ENCODE measurements at regions not wholly inside any gene's neighbourhood (a gene's known extent, or its start where the extent isn't known, plus 50 kb on each side); places are given as distances from the start of the nearest gene placed in this dataset.

- H3K36me3 Mint-ChIP-seq: no peaks in the 10 kb centered on the region
- Histone ChIP-seq H3K36me3 (no peaks in the 10 kb centered on the region), H3K9ac (no peak overlapping the region), H3K27ac (no peak overlapping the region), H3K27me3 (no peaks in the 10 kb centered on the region), H3K4me2 (no peak overlapping the region), H3K4me3 (no peak overlapping the region), H3F3A (ENCODE audit: low read depth) (no peaks in the 10 kb centered on the region), H2AFZ (replicated peaks) (no peak overlapping the region), H3K9me3 (ENCODE audit: low read depth) (no peaks in the 10 kb centered on the region), H3K79me2 (ENCODE audit: low read depth) (no peaks in the 10 kb centered on the region), H4K20me1 (ENCODE audit: low read depth) (no peaks in the 10 kb centered on the region), H3K4me1 (no peaks in the 10 kb centered on the region)
- no peaks in the 10 kb centered on the region for H3K9me3 Mint-ChIP-seq
- peaks cover 3% of the 10 kb centered on the region for H3K4me1 Mint-ChIP-seq
- H3K27me3 Mint-ChIP-seq (ENCODE audit: insufficient read depth, low read depth): peaks cover 2% of the 10 kb centered on the region
- no peak overlapping the region for H3K4me3 Mint-ChIP-seq
- no peak overlapping the region for H3K27ac Mint-ChIP-seq
- no peak for DNase-seq (ENCODE audit: low spot score)
- TF ChIP-seq CTCF (IDR thresholded peaks at IDR 0.05): no peak
- no peak for TF ChIP-seq EZH2phosphoT487 (IDR thresholded peaks at IDR 0.05)
- TF ChIP-seq EZH2 (IDR thresholded peaks at IDR 0.05): no peak
Measured at GRCh38 chr11:23284631-23285030, 424.4 kb upstream of the CCDC179 start.

- Histone ChIP-seq H3K36me3 (no peaks in the 10 kb centered on the region), H3K79me2 (ENCODE audit: low read depth) (no peaks in the 10 kb centered on the region), H3K4me1 (no peaks in the 10 kb centered on the region), H3K4me2 (no peak overlapping the region), H3K9me3 (ENCODE audit: low read depth) (no peaks in the 10 kb centered on the region), H3K9ac (no peak overlapping the region), H3K27me3 (no peaks in the 10 kb centered on the region), H2AFZ (replicated peaks) (no peak overlapping the region), H3K27ac (no peak overlapping the region), H3F3A (ENCODE audit: low read depth) (no peaks in the 10 kb centered on the region), H4K20me1 (ENCODE audit: low read depth) (no peaks in the 10 kb centered on the region), H3K4me3 (no peak overlapping the region)
- DNase-seq (ENCODE audit: low spot score): no peak
- no peak overlapping the region for H3K27ac Mint-ChIP-seq
- H3K36me3 Mint-ChIP-seq: no peaks in the 10 kb centered on the region
- H3K9me3 Mint-ChIP-seq: no peaks in the 10 kb centered on the region
- peaks cover 3% of the 10 kb centered on the region for H3K4me1 Mint-ChIP-seq
- TF ChIP-seq EZH2 (IDR thresholded peaks at IDR 0.05): no peak
- no peak for TF ChIP-seq CTCF (IDR thresholded peaks at IDR 0.05)
- TF ChIP-seq EZH2phosphoT487 (IDR thresholded peaks at IDR 0.05): no peak
- no peak overlapping the region for H3K4me3 Mint-ChIP-seq
- peaks cover 2% of the 10 kb centered on the region for H3K27me3 Mint-ChIP-seq (ENCODE audit: insufficient read depth, low read depth)
Measured at GRCh38 chr11:23288003-23288783, 427.9 kb upstream of the CCDC179 start.

- no peak overlapping the region for H3K4me3 ChIP-seq
- Mint-ChIP-seq H3K4me1 (no peaks in the 10 kb centered on the region), H3K27ac (no peak overlapping the region), H3K4me3 (no peak overlapping the region), H3K27me3 (ENCODE audit: insufficient read depth, low read depth) (no peaks in the 10 kb centered on the region), H3K36me3 (no peaks in the 10 kb centered on the region), H3K9me3 (no peaks in the 10 kb centered on the region)
- no peaks in the 10 kb centered on the region for H3K79me2 ChIP-seq (ENCODE audit: low read depth)
- no peaks in the 10 kb centered on the region for H3K4me1 ChIP-seq
- no peaks in the 10 kb centered on the region for H3K9me3 ChIP-seq (ENCODE audit: low read depth)
- H3F3A ChIP-seq (ENCODE audit: low read depth): no peaks in the 10 kb centered on the region
- TF ChIP-seq CTCF (IDR thresholded peaks at IDR 0.05) (no peak), EZH2phosphoT487 (IDR thresholded peaks at IDR 0.05) (no peak), EZH2 (IDR thresholded peaks at IDR 0.05) (no peak)
- H3K27me3 ChIP-seq: no peaks in the 10 kb centered on the region
- H2AFZ ChIP-seq (replicated peaks): no peak overlapping the region
- no peaks in the 10 kb centered on the region for H3K36me3 ChIP-seq
- no peak overlapping the region for H3K4me2 ChIP-seq
- H4K20me1 ChIP-seq (ENCODE audit: low read depth): no peaks in the 10 kb centered on the region
- no peak overlapping the region for H3K9ac ChIP-seq
- no peak overlapping the region for H3K27ac ChIP-seq
- no peak for DNase-seq (ENCODE audit: low spot score)
Measured at GRCh38 chr11:23295241-23295640, 435.0 kb upstream of the CCDC179 start.

Data from neural progenitor cell (in vitro differentiated cells).